ENCODE measurements at regions not wholly inside any gene's neighbourhood (a gene's known extent, or its start where the extent isn't known, plus 50 kb on each side); places are given as distances from the start of the nearest gene placed in this dataset.

- ChIA-PET POLR2A (ENCODE audit: low non-redundant PET) (no interaction called here), CTCF (no interaction called here)
- H3K27ac ChIP-seq (ENCODE audit: low read depth, low read length, poor library complexity, severe bottlenecking), result no peak overlapping the region
- no TSS peak for BruUV-seq (replicated peaks)
- intact Hi-C loops (cut with micrococcal nuclease; ENCODE audit: unreplicated experiment), result no loop called here
- no peaks in the 10 kb centered on the region for H3K27me3 ChIP-seq (replicated peaks; ENCODE audit: insufficient read depth, low read depth, low read length, poor library complexity)
- peaks cover 19% of the 10 kb centered on the region for H3K9me3 ChIP-seq (ENCODE audit: low read depth, low read length, poor library complexity, severe bottlenecking)
- H3K36me3 ChIP-seq (ENCODE audit: insufficient read depth, low read length, poor library complexity, severe bottlenecking), result no peaks in the 10 kb centered on the region
- no peak for DNase-seq (ENCODE audit: low spot score)
- no peak overlapping the region for H3K4me3 ChIP-seq (ENCODE audit: low read depth, low read length, poor library complexity, severe bottlenecking)
- no peak for TF ChIP-seq CTCF (conservative IDR thresholded peaks at IDR 0.05; ENCODE audit: low read depth, low read length)
- no peak for TF ChIP-seq EZH2 (IDR thresholded peaks at IDR 0.05; ENCODE audit: borderline replicate concordance, low read depth, low read length, poor library complexity, severe bottlenecking)
- H3K4me1 ChIP-seq (ENCODE audit: insufficient read depth, low read length, poor library complexity, severe bottlenecking), result no peaks in the 10 kb centered on the region
These were observed 249.0 kb upstream of the CNTN5 start for GRCh38 chr11:98771791-98772190.

GRCh38 chr11:98772893-98773292, 247.9 kb upstream of the CNTN5 start:
- no peak for DNase-seq (ENCODE audit: low spot score)
- no peaks in the 10 kb centered on the region for H3K27me3 ChIP-seq (replicated peaks; ENCODE audit: insufficient read depth, low read depth, low read length, poor library complexity)
- TF ChIP-seq EZH2 (IDR thresholded peaks at IDR 0.05; ENCODE audit: borderline replicate concordance, low read depth, low read length, poor library complexity, severe bottlenecking), result no peak
- TF ChIP-seq CTCF (conservative IDR thresholded peaks at IDR 0.05; ENCODE audit: low read depth, low read length), result no peak
- H3K4me1 ChIP-seq (ENCODE audit: insufficient read depth, low read length, poor library complexity, severe bottlenecking), result no peaks in the 10 kb centered on the region
- H3K9me3 ChIP-seq (ENCODE audit: low read depth, low read length, poor library complexity, severe bottlenecking), result peaks cover 19% of the 10 kb centered on the region
- no peaks in the 10 kb centered on the region for H3K36me3 ChIP-seq (ENCODE audit: insufficient read depth, low read length, poor library complexity, severe bottlenecking)
- no peak overlapping the region for H3K4me3 ChIP-seq (ENCODE audit: low read depth, low read length, poor library complexity, severe bottlenecking)
- H3K27ac ChIP-seq (ENCODE audit: low read depth, low read length, poor library complexity, severe bottlenecking), result no peak overlapping the region
- intact Hi-C loops (cut with micrococcal nuclease; ENCODE audit: unreplicated experiment), result no loop called here
- POLR2A ChIA-PET (ENCODE audit: low non-redundant PET), result no interaction called here
- CTCF ChIA-PET, result no interaction called here
- no TSS peak for BruUV-seq (replicated peaks)

- H3K27ac ChIP-seq (ENCODE audit: low read depth, low read length, poor library complexity, severe bottlenecking), result no peak overlapping the region
- DNase-seq (ENCODE audit: low spot score), result no peak
- ChIA-PET CTCF (no interaction called here), POLR2A (ENCODE audit: low non-redundant PET) (no interaction called here)
- H3K9me3 ChIP-seq (ENCODE audit: low read depth, low read length, poor library complexity, severe bottlenecking), result peaks cover 31% of the 10 kb centered on the region
- intact Hi-C loops (cut with micrococcal nuclease; ENCODE audit: unreplicated experiment), result no loop called here
- BruUV-seq (replicated peaks), result no TSS peak
- H3K27me3 ChIP-seq (replicated peaks; ENCODE audit: insufficient read depth, low read depth, low read length, poor library complexity), result no peaks in the 10 kb centered on the region
- H3K4me1 ChIP-seq (ENCODE audit: insufficient read depth, low read length, poor library complexity, severe bottlenecking), result no peaks in the 10 kb centered on the region
- no peak overlapping the region for H3K4me3 ChIP-seq (ENCODE audit: low read depth, low read length, poor library complexity, severe bottlenecking)
- TF ChIP-seq EZH2 (IDR thresholded peaks at IDR 0.05; ENCODE audit: borderline replicate concordance, low read depth, low read length, poor library complexity, severe bottlenecking), result no peak
- no peaks in the 10 kb centered on the region for H3K36me3 ChIP-seq (ENCODE audit: insufficient read depth, low read length, poor library complexity, severe bottlenecking)
These were observed 227.5 kb upstream of the CNTN5 start for GRCh38 chr11:98793276-98793675.

GRCh38 chr11:98798333-98798732, 222.4 kb upstream of the CNTN5 start:
- no peaks in the 10 kb centered on the region for H3K4me1 ChIP-seq (ENCODE audit: insufficient read depth, low read length, poor library complexity, severe bottlenecking)
- H3K4me3 ChIP-seq (ENCODE audit: low read depth, low read length, poor library complexity, severe bottlenecking), result no peak overlapping the region
- TF ChIP-seq CTCF (conservative IDR thresholded peaks at IDR 0.05; ENCODE audit: low read depth, low read length) (no peak), EZH2 (IDR thresholded peaks at IDR 0.05; ENCODE audit: borderline replicate concordance, low read depth, low read length, poor library complexity, severe bottlenecking) (no peak)
- DNase-seq (ENCODE audit: low spot score), result no peak
- ChIA-PET CTCF (no interaction called here), POLR2A (ENCODE audit: low non-redundant PET) (no interaction called here)
- peaks cover 20% of the 10 kb centered on the region for H3K9me3 ChIP-seq (ENCODE audit: low read depth, low read length, poor library complexity, severe bottlenecking)
- H3K36me3 ChIP-seq (ENCODE audit: insufficient read depth, low read length, poor library complexity, severe bottlenecking), result no peaks in the 10 kb centered on the region
- no peak overlapping the region for H3K27ac ChIP-seq (ENCODE audit: low read depth, low read length, poor library complexity, severe bottlenecking)
- BruUV-seq (replicated peaks), result no TSS peak
- intact Hi-C loops (cut with micrococcal nuclease; ENCODE audit: unreplicated experiment), result no loop called here
- H3K27me3 ChIP-seq (replicated peaks; ENCODE audit: insufficient read depth, low read depth, low read length, poor library complexity), result no peaks in the 10 kb centered on the region

Data from A673 (cell line).